Adipocyte (in vitro differentiated cells): ENCODE measurements at regions not wholly inside any gene's neighbourhood (a gene's known extent, or its start where the extent isn't known, plus 50 kb on each side); places are given as distances from the start of the nearest gene placed in this dataset.

Source experiments
- DNase-seq: peaks from one replicate; pipeline ENCODE4 v3.0.0-alpha.2; 2015; ENCODE audit warnings: low read depth
- H3K27me3 ChIP-seq: replicated peaks from 2 replicates; pipeline ENCODE4 v1.7.0; 2013; ENCODE audit warnings: mild to moderate bottlenecking, low read length, moderate library complexity; ENCODE audit not compliant: control insufficient read depth, insufficient read depth
- H3K36me3 ChIP-seq: 2 replicates; pipeline ENCODE4 v1.7.0; 2013; ENCODE audit warnings: low read length, mild to moderate bottlenecking, moderate library complexity; ENCODE audit not compliant: control insufficient read depth, insufficient read depth, severe bottlenecking
- H3K4me1 ChIP-seq: 2 replicates; pipeline ENCODE4 v1.7.0; 2013; ENCODE audit warnings: mild to moderate bottlenecking, low read length, moderate library complexity; ENCODE audit not compliant: control insufficient read depth, insufficient read depth
- H3K4me3 ChIP-seq: 2 replicates; pipeline ENCODE4 v1.7.0; 2013; ENCODE audit warnings: mild to moderate bottlenecking, low read length, moderate library complexity
- H3K9ac ChIP-seq: 2 replicates; pipeline ENCODE4 v1.7.0; 2013; ENCODE audit warnings: mild to moderate bottlenecking, low read length, moderate library complexity
- H3K9me3 ChIP-seq: 2 replicates; pipeline ENCODE4 v1.7.0; 2013; ENCODE audit warnings: mild to moderate bottlenecking, low read length, moderate library complexity; ENCODE audit not compliant: control insufficient read depth

- no peak for DNase-seq
- Histone ChIP-seq H3K27me3 (peaks cover 28% of the 10 kb centered on the region), H3K9me3 (peaks cover 3% of the 10 kb centered on the region), H3K4me3 (no peak overlapping the region), H3K36me3 (no peaks in the 10 kb centered on the region), H3K9ac (no peak overlapping the region), H3K4me1 (no peaks in the 10 kb centered on the region)
Measured at GRCh38 chr6:181049-181654, 111.1 kb upstream of the DUSP22 start.

DNA sequence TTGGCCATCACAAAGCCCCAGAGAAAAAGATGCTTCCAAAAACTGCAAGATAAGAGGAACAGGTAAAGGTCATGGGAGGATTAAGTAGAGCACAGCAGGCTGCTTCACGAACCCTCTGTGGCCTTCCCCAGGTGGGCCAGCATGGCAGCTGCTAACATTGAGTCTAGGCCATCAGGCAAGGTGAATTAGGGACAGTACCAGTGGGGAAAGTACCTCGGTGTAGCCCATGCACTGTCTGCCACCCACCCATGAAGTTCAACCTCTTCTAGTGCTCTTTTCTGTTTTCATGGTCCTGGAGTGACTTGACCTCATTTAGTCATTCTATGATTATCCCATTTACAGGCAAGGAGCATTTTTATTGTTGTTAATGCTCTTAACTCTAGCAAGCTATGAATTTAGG lies 108.6 kb upstream of the DUSP22 start:
- H3K36me3 ChIP-seq: no peaks in the 10 kb centered on the region

GRCh38 chr6:184161-184700 lies 108.1 kb upstream of the DUSP22 start:
- DNase-seq: no peak
- H3K4me3 ChIP-seq: no peak overlapping the region
- peaks cover 37% of the 10 kb centered on the region for H3K27me3 ChIP-seq
- no peaks in the 10 kb centered on the region for H3K36me3 ChIP-seq
- peaks cover 3% of the 10 kb centered on the region for H3K4me1 ChIP-seq
- no peaks in the 10 kb centered on the region for H3K9me3 ChIP-seq
- H3K9ac ChIP-seq: no peak overlapping the region

More for the DNA sequence above, 108.6 kb upstream of the DUSP22 start:
- no peaks in the 10 kb centered on the region for H3K4me1 ChIP-seq
- peaks cover 3% of the 10 kb centered on the region for H3K9me3 ChIP-seq
- H3K27me3 ChIP-seq: peaks cover 37% of the 10 kb centered on the region
- H3K9ac ChIP-seq: no peak overlapping the region
- no peak for DNase-seq
- H3K4me3 ChIP-seq: no peak overlapping the region

DNA sequence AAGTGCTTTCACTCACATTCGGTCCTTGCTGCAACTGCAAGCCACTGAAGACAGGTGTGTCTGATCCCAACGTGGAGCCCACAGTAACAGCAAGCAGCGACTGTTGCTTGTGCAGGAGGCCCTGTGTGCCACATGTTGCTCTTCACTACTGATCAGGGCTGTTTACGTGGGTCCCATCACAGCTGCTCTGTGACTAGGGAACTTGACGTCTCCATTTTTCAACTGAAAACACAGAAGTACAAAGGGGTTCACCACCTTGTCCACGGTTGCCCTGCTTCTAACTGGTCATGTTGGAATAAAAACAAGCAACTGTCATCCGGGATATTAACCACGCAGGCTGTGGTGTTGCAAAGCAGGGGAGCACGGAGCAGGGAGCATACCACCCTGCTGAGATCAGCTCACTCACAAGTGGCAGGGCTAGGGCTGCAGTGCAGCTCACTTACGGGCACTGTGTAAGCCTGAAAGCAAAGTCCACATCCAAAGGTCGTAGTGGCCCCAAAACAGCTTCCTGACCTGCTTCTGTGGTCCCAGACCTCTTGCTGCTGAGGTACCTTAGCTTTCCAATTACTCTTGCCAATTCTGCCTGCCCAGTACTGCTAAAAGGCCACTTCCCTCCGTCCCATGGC lies 105.8 kb upstream of the DUSP22 start:
- peak; percentile 46 for DNase-seq
- no peak overlapping the region for H3K9ac ChIP-seq

GRCh38 chr6:187210-187861 lies 105.0 kb upstream of the DUSP22 start:
- no peaks in the 10 kb centered on the region for H3K9me3 ChIP-seq
- DNase-seq: no peak
- peaks cover 31% of the 10 kb centered on the region for H3K27me3 ChIP-seq
- H3K9ac ChIP-seq: no peak overlapping the region
- no peaks in the 10 kb centered on the region for H3K36me3 ChIP-seq
- H3K4me1 ChIP-seq: peaks cover 7% of the 10 kb centered on the region
- H3K4me3 ChIP-seq: no peak overlapping the region

More for the DNA sequence above, 105.8 kb upstream of the DUSP22 start:
- H3K36me3 ChIP-seq: no peaks in the 10 kb centered on the region
- peaks cover 32% of the 10 kb centered on the region for H3K27me3 ChIP-seq
- no peaks in the 10 kb centered on the region for H3K9me3 ChIP-seq
- no peak overlapping the region for H3K4me3 ChIP-seq
- peaks cover 7% of the 10 kb centered on the region for H3K4me1 ChIP-seq

- Histone ChIP-seq H3K36me3 (no peaks in the 10 kb centered on the region), H3K9me3 (no peaks in the 10 kb centered on the region), H3K9ac (no peak overlapping the region), H3K27me3 (peaks cover 26% of the 10 kb centered on the region), H3K4me3 (no peak overlapping the region), H3K4me1 (peaks cover 7% of the 10 kb centered on the region)
- peak; percentile 92 for DNase-seq
Measured at GRCh38 chr6:188821-189655, 103.2 kb upstream of the DUSP22 start.

DNA sequence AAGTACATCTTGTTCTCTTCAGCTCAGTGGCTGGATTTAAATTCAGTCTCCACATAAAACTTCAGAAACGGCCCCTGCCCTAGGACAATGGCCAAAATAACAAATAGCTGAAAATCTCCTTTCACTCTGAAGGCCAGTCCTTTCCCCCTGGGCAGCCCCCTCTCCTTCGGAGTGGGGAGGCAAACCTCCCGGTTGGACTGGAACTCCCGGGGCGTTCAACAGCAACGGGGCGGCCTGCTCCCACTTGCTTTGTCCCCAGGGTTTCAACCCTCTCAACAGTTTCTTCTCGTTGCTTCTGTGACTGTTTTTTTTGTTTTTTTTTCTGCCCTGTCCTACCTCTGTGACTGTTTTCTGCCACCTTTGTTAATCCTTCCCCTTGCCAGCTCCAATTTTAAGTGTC lies 102.6 kb upstream of the DUSP22 start:
- peaks cover 22% of the 10 kb centered on the region for H3K27me3 ChIP-seq
- peaks cover 7% of the 10 kb centered on the region for H3K4me1 ChIP-seq
- no peak overlapping the region for H3K9ac ChIP-seq
- no peak for DNase-seq
- H3K36me3 ChIP-seq: no peaks in the 10 kb centered on the region
- H3K4me3 ChIP-seq: no peak overlapping the region
- no peaks in the 10 kb centered on the region for H3K9me3 ChIP-seq

- no peak overlapping the region for H3K9ac ChIP-seq
- H3K36me3 ChIP-seq: no peaks in the 10 kb centered on the region
- H3K27me3 ChIP-seq: peaks cover 17% of the 10 kb centered on the region
- no peak for DNase-seq
- no peaks in the 10 kb centered on the region for H3K9me3 ChIP-seq
- H3K4me1 ChIP-seq: peaks cover 13% of the 10 kb centered on the region
- no peak overlapping the region for H3K4me3 ChIP-seq
Measured at GRCh38 chr6:190596-191395, 101.5 kb upstream of the DUSP22 start.

- Histone ChIP-seq H3K36me3 (no peaks in the 10 kb centered on the region), H3K9me3 (no peaks in the 10 kb centered on the region), H3K4me3 (no peak overlapping the region), H3K9ac (no peak overlapping the region), H3K4me1 (peaks cover 21% of the 10 kb centered on the region), H3K27me3 (peaks cover 8% of the 10 kb centered on the region)
- DNase-seq: no peak
Measured at GRCh38 chr6:191487-192312, 100.6 kb upstream of the DUSP22 start.

DNA sequence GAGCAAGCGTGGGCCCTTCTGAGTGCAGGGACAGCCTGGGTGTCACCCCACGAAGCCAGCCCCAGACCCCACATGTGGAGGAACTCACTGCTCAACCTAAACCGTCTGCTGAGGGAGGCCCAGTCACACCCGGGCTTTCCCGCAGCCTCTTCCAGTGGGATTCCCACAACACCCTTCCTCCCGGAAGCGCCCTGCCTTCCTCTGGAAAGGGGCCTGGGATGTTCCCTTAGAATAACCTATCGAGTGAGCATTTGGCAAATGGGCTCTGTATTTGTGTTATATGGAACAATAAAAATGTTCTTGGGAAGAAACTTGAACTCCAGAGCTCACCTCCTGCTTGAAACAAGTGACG lies 100.0 kb upstream of the DUSP22 start:
- no peak overlapping the region for H3K9ac ChIP-seq
- no peak overlapping the region for H3K4me3 ChIP-seq
- peaks cover 5% of the 10 kb centered on the region for H3K27me3 ChIP-seq
- H3K36me3 ChIP-seq: no peaks in the 10 kb centered on the region
- no peak for DNase-seq
- H3K4me1 ChIP-seq: peaks cover 21% of the 10 kb centered on the region
- no peaks in the 10 kb centered on the region for H3K9me3 ChIP-seq
